ENCODE measurements at regions not wholly inside any gene's neighbourhood (a gene's known extent, or its start where the extent isn't known, plus 50 kb on each side); places are given as distances from the start of the nearest gene placed in this dataset.

- Histone ChIP-seq H4K91ac (replicated peaks; ENCODE audit: insufficient read length, low read length) (no peak overlapping the region), H3K23ac (ENCODE audit: insufficient read length) (no peak overlapping the region), H3K36me3 (ENCODE audit: control insufficient read depth in 2 of 4, insufficient read depth in 4 of 4, low read length in 3 of 4) (no peaks in the 10 kb centered on the region), H3K79me1 (ENCODE audit: low read depth, low read length) (no peaks in the 10 kb centered on the region), H4K20me1 (replicated peaks in 1 of 2; ENCODE audit: control insufficient read depth in 1 of 2, insufficient read depth in 2 of 2, low read length in 2 of 2) (no peaks in the 10 kb centered on the region), H3K9ac (replicated peaks in 1 of 4; ENCODE audit: extremely low read depth in 1 of 4, low read depth in 3 of 4, low read length in 3 of 4) (no peak overlapping the region), H3K79me2 (ENCODE audit: control insufficient read depth in 1 of 2, insufficient read depth in 2 of 2, low read length in 2 of 2) (no peaks in the 10 kb centered on the region), H3K27ac (ENCODE audit: low read depth, low read length) (no peak overlapping the region), H2AFZ (ENCODE audit: low read length) (no peak overlapping the region), H3K23me2 (ENCODE audit: low read depth, low read length) (no peaks in the 10 kb centered on the region), H3K27me3 (replicated peaks in 1 of 4; ENCODE audit: control insufficient read depth in 3 of 4, extremely low read depth in 1 of 4, insufficient read depth in 3 of 4, low read length in 3 of 4) (no peaks in the 10 kb centered on the region), H3K56ac (replicated peaks; ENCODE audit: insufficient read length, low read depth, low read length) (no peak overlapping the region), H2BK20ac (ENCODE audit: low read length) (no peak overlapping the region), H4K5ac (ENCODE audit: insufficient read length, low read depth, low read length) (no peak overlapping the region), H3K4ac (replicated peaks; ENCODE audit: insufficient read length, low read depth, low read length) (no peak overlapping the region), H3K4me2 (ENCODE audit: insufficient read depth in 1 of 2, low read depth in 2 of 2, low read length in 2 of 2) (no peak overlapping the region), H2BK120ac (replicated peaks; ENCODE audit: low read depth, low read length) (no peak overlapping the region), H3K14ac (ENCODE audit: insufficient read length) (no peak overlapping the region), H2BK15ac (ENCODE audit: low read length) (0 out of 2 replicates have a peak overlapping the region, but pooled peaks have one; percentile 33), H2AK5ac (ENCODE audit: low read depth, low read length) (no peak overlapping the region), H3K9me3 (ENCODE audit: insufficient read depth in 2 of 2, low read depth in 1 of 2, low read length in 1 of 2) (no peaks in the 10 kb centered on the region), H2BK12ac (ENCODE audit: low read depth, low read length) (no peak overlapping the region), H3K4me3 (ENCODE audit: extremely low read depth in 1 of 4, insufficient read depth in 2 of 4, low read depth in 3 of 4, low read length in 4 of 4) (no peak overlapping the region), H2BK5ac (ENCODE audit: low read depth, low read length) (no peak overlapping the region), H3K4me1 (replicated peaks in 1 of 4; ENCODE audit: control insufficient read depth in 3 of 4, insufficient read depth in 4 of 4, low read length in 3 of 4) (no peaks in the 10 kb centered on the region; a peak in 1 of 7 replicates), H3K18ac (ENCODE audit: extremely low read depth, low read length) (no peak overlapping the region), H4K8ac (ENCODE audit: extremely low read depth, insufficient read depth, low read length) (no peak overlapping the region)
- WGBS, 2 experiments (ENCODE audit: extremely low coverage in 1 of 2, insufficient coverage in 1 of 2, insufficient read length in 1 of 2, insufficient replicate concordance in 2 of 2, low coverage in 1 of 2, low lambda C conversion rate in 2 of 2, missing lambda C conversion rate in 1 of 2), result 96% methylated on average over 4 of the region's 4 CpGs; no CpG with 5 or more reads in 1 of the 2 experiments
- FAIRE-seq, result no peak
- CTCF ChIA-PET (ENCODE audit: partially characterized antibody), result interaction anchor here (0.8 to 2.3 kb wide), 2 partner anchors 96 to 214 kb away, joined by 3 to 8 read pairs; no protein-coding TSS in a partner anchor
- POLR2A ChIA-PET (ENCODE audit: partially characterized antibody), result no interaction called here
- DNase-seq (ENCODE audit: low read depth in 1 of 2, low spot score in 2 of 2), result no peak
- TF ChIP-seq TBP (IDR thresholded peaks at IDR 0.05; ENCODE audit: low read depth, low read length) (no peak), E2F6 (IDR thresholded peaks at IDR 0.05) (no peak), KDM1A (IDR thresholded peaks at IDR 0.05; ENCODE audit: borderline replicate concordance, low read length) (no peak), CBX5 (IDR thresholded peaks at IDR 0.05; ENCODE audit: low read depth, low read length) (no peak), ATF2 (IDR thresholded peaks at IDR 0.05; ENCODE audit: low read length) (no peak), CHD2 (IDR thresholded peaks at IDR 0.05; ENCODE audit: low read length) (no peak), NANOG (IDR thresholded peaks at IDR 0.05; ENCODE audit: insufficient read depth, low read depth, low read length, poor library complexity, severe bottlenecking) (no peak), JUN (IDR thresholded peaks at IDR 0.05; ENCODE audit: low read depth, low read length) (no peak), EZH2 (IDR thresholded peaks at IDR 0.05; ENCODE audit: low read depth, low read length, severe bottlenecking) (no peak), SUZ12 (IDR thresholded peaks at IDR 0.05; ENCODE audit: low read length) (no peak), SRF (IDR thresholded peaks at IDR 0.05; ENCODE audit: low read depth, low read length) (no peak), POU5F1 (IDR thresholded peaks at IDR 0.05; ENCODE audit: low read depth, low read length) (no peak)
Observed at GRCh38 chr2:173663353-173663752, 301.8 kb downstream of the SP3 start.
